ENCODE measurements at regions not wholly inside any gene's neighbourhood (a gene's known extent, or its start where the extent isn't known, plus 50 kb on each side); places are given as distances from the start of the nearest gene placed in this dataset.

GRCh38 chr9:110109333-110110092 lies 98.4 kb downstream of the C9orf152 start:
- Histone ChIP-seq H2AFZ (ENCODE audit: control insufficient read depth, low read depth, low read length) (no peak overlapping the region), H3K36me3 (ENCODE audit: control insufficient read depth in 2 of 2, insufficient read depth in 2 of 2, low read length in 1 of 2) (peaks cover 7 to 18% of the 10 kb centered on the region in 2 experiments), H3K9me3 (replicated peaks; ENCODE audit: control insufficient read depth, insufficient read depth, low read length) (no peaks in the 10 kb centered on the region), H3K4me1 (ENCODE audit: control insufficient read depth, insufficient read depth, low read length) (peaks cover 30% of the 10 kb centered on the region), H4K20me1 (ENCODE audit: control insufficient read depth, insufficient read depth) (peaks cover 8% of the 10 kb centered on the region), H3K27ac (ENCODE audit: control insufficient read depth, insufficient read depth) (no peak overlapping the region), H3K79me2 (ENCODE audit: control insufficient read depth, insufficient read depth, low read length) (peaks cover 72% of the 10 kb centered on the region), H3K27me3 (replicated peaks in 1 of 2; ENCODE audit: control insufficient read depth in 2 of 2, insufficient read depth in 2 of 2, low read length in 1 of 2) (no peaks in the 10 kb centered on the region), H3K9ac (ENCODE audit: control insufficient read depth, insufficient read depth, low read length) (no peak overlapping the region), H3K4me3 (no peak overlapping the region), H3K4me2 (ENCODE audit: control insufficient read depth, insufficient read depth) (peak overlapping the region; percentile 7; the same call in 1 of the 2 replicates)
- ChIA-PET RAD21 (ENCODE audit: unreplicated experiment) (interaction anchor here (1.1 to 16.5 kb wide), 5 partner anchors 8 to 197 kb away, joined by 3 to 340 read pairs (median 7); no protein-coding TSS in a partner anchor), SMC1A (ENCODE audit: uncharacterized antibody, unreplicated experiment) (interaction anchor here (1.0 to 17.0 kb wide), 9 partner anchors 8 to 203 kb away, joined by 3 to 397 read pairs (median 6); no protein-coding TSS in a partner anchor), CTCF (interaction anchor here (1.0 to 5.5 kb wide), 6 partner anchors 10 to 138 kb away, joined by 3 to 25 read pairs (median 11); no protein-coding TSS in a partner anchor), POLR2A (interaction anchor here (1.0 to 6.0 kb wide), 9 partner anchors 9 to 60 kb away, joined by 3 to 81 read pairs (median 5); no protein-coding TSS in a partner anchor)
- BruUV-seq (replicated peaks): no TSS peak
- WGBS (ENCODE audit: insufficient coverage, insufficient replicate concordance, low lambda C conversion rate, missing lambda C conversion rate): 87% methylated on average over 7 of the region's 7 CpGs
- DNase-seq (ENCODE audit: low read depth, low spot score) (no peak), FAIRE-seq (no peak), ATAC-seq (peak; percentile 39)
- in situ Hi-C loops (cut with MboI) (no loop called here), intact Hi-C loops (cut with micrococcal nuclease; ENCODE audit: unreplicated experiment) (no loop called here)
- TF ChIP-seq TCF7 (IDR thresholded peaks at IDR 0.05; ENCODE audit: borderline replicate concordance) (no peak), STAT1 (conservative IDR thresholded peaks at IDR 0.05) (no peak), ZNF687 (IDR thresholded peaks at IDR 0.05) (no peak), PBX3 (IDR thresholded peaks at IDR 0.05; ENCODE audit: insufficient replicate concordance, low read depth, low read length) (no peak), POU2F2 (IDR thresholded peaks at IDR 0.05; ENCODE audit: borderline replicate concordance, low read depth, low read length) (no peak), YY1 (IDR thresholded peaks at IDR 0.05; ENCODE audit: low read depth, low read length) (no peak), SPI1 (IDR thresholded peaks at IDR 0.05; ENCODE audit: borderline replicate concordance, insufficient read depth, low read depth, low read length) (no peak), ASH2L (IDR thresholded peaks at IDR 0.05; ENCODE audit: borderline replicate concordance, low read depth) (no peak), REST (IDR thresholded peaks at IDR 0.05; ENCODE audit: low read depth, low read length) (no peak)
